ENCODE measurements at regions not wholly inside any gene's neighbourhood (a gene's known extent, or its start where the extent isn't known, plus 50 kb on each side); places are given as distances from the start of the nearest gene placed in this dataset.

DNA sequence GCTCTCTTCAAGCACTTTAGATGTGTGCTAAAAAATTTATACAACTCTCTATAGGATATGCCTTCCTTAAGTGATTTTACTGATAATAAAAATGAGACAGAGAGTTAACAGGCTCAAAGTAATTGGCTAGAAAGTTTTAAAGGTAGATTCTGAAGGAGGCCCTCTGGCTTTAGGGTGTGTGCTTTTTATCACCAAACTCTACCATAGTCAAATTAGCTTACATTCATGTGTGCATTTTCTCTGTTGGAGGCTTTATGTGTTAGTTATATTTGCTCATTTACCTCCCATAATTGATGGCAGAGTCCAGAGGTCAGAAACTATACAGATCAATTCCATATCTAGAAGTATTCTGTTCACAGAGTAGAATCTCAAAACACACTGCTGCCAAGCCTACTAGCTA is 317.5 kb downstream of the JRKL start:
- H3K9me2 ChIP-seq (replicated peaks; ENCODE audit: low read length) = no peaks in the 10 kb centered on the region
- ATAC-seq (no peak), DNase-seq (no peak)
- no peaks in the 10 kb centered on the region for H3F3A ChIP-seq (ENCODE audit: low read length, unreplicated experiment)
- no peak overlapping the region for H3K4me3 ChIP-seq (ENCODE audit: low read length)
- ChIA-PET POLR2A (ENCODE audit: unreplicated experiment) (no interaction called here), CTCF (no interaction called here)
- no peak overlapping the region for H3K4me2 ChIP-seq (ENCODE audit: low read length)
- no peak overlapping the region for H3K9ac ChIP-seq (ENCODE audit: low read length)
- TF ChIP-seq EZH2 (IDR thresholded peaks at IDR 0.05; ENCODE audit: low read length, unreplicated experiment) (no peak), EZH2phosphoT487 (IDR thresholded peaks at IDR 0.05; ENCODE audit: borderline replicate concordance, low read length) (no peak)
- TF ChIP-seq, protein P1, sequence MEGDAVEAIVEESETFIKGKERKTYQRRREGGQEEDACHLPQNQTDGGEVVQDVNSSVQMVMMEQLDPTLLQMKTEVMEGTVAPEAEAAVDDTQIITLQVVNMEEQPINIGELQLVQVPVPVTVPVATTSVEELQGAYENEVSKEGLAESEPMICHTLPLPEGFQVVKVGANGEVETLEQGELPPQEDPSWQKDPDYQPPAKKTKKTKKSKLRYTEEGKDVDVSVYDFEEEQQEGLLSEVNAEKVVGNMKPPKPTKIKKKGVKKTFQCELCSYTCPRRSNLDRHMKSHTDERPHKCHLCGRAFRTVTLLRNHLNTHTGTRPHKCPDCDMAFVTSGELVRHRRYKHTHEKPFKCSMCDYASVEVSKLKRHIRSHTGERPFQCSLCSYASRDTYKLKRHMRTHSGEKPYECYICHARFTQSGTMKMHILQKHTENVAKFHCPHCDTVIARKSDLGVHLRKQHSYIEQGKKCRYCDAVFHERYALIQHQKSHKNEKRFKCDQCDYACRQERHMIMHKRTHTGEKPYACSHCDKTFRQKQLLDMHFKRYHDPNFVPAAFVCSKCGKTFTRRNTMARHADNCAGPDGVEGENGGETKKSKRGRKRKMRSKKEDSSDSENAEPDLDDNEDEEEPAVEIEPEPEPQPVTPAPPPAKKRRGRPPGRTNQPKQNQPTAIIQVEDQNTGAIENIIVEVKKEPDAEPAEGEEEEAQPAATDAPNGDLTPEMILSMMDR (conservative IDR thresholded peaks at IDR 0.05; ENCODE audit: low read depth, low read length) = no peak
- H2AFZ ChIP-seq (ENCODE audit: low read length) = no peak overlapping the region
- intact Hi-C loops (cut with micrococcal nuclease) = loop anchor here (10.0 kb wide), 1 partner anchor 242 kb away; no protein-coding TSS in a partner anchor
- no peak overlapping the region for H3K27ac ChIP-seq (ENCODE audit: low read length)
- no peaks in the 10 kb centered on the region for H3K36me3 ChIP-seq (ENCODE audit: low read depth, low read length)
- no TSS peak for BruUV-seq (replicated peaks)
- no peaks in the 10 kb centered on the region for H4K20me1 ChIP-seq (ENCODE audit: low read length)
- H3K4me1 ChIP-seq (ENCODE audit: insufficient read depth, low read length) = no peaks in the 10 kb centered on the region
- H3K9me3 ChIP-seq (ENCODE audit: low read length) = no peaks in the 10 kb centered on the region
- no peaks in the 10 kb centered on the region for H3K79me2 ChIP-seq (ENCODE audit: low read length)
- H3K27me3 ChIP-seq (ENCODE audit: low read length) = peaks cover 36% of the 10 kb centered on the region; the same call in 1 of the 2 replicates

DNA sequence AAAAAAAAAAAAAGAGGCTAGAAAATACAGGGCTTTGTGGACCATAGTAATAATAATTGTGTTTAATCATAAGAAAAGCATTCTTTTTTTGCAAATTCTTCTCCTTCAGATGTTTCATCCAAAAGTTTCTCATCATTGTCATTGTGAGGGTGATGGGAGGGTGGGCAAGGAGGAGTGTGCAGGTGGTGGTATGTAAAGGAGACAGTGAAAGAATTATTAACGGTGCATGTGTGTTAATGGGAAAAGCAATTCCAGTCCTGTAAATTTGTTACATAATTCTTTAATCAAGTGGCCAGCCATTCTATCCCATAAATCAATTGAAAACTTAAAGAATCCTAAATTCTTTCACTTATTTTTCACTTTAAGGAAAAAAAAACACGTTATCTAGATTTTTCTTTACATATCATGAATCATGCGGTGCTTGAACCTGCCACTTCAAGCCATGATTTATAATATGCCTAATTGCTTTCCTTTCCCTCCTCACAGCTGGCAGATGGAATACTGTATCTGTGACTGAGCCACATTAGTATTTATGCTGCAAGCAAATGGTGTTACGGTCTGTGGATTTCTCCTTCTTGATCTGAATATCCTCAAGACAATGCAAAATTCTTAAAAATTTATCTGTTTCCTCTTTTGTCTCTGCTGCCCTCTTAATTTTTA is 318.5 kb downstream of the JRKL start:
- POLR2A ChIA-PET (ENCODE audit: unreplicated experiment) = no interaction called here
- H3K4me2 ChIP-seq (ENCODE audit: low read length) = no peak overlapping the region
- H3K27ac ChIP-seq (ENCODE audit: low read length) = no peak overlapping the region
- no peaks in the 10 kb centered on the region for H3F3A ChIP-seq (ENCODE audit: low read length, unreplicated experiment)
- no peaks in the 10 kb centered on the region for H3K4me1 ChIP-seq (ENCODE audit: insufficient read depth, low read length)
- no peak overlapping the region for H3K4me3 ChIP-seq (ENCODE audit: low read length)
- no TSS peak for BruUV-seq (replicated peaks)
- peaks cover 36% of the 10 kb centered on the region; the same call in 1 of the 2 replicates for H3K27me3 ChIP-seq (ENCODE audit: low read length)
- H3K79me2 ChIP-seq (ENCODE audit: low read length) = no peaks in the 10 kb centered on the region
- H3K36me3 ChIP-seq (ENCODE audit: low read depth, low read length) = no peaks in the 10 kb centered on the region
- CTCF ChIA-PET = no interaction called here
- no peaks in the 10 kb centered on the region for H3K9me3 ChIP-seq (ENCODE audit: low read length)
- no peak overlapping the region for H2AFZ ChIP-seq (ENCODE audit: low read length)
- ATAC-seq = no peak
- TF ChIP-seq EZH2phosphoT487 (IDR thresholded peaks at IDR 0.05; ENCODE audit: borderline replicate concordance, low read length) = no peak
- TF ChIP-seq EZH2 (IDR thresholded peaks at IDR 0.05; ENCODE audit: low read length, unreplicated experiment) = no peak
- TF ChIP-seq, protein P1 (conservative IDR thresholded peaks at IDR 0.05; ENCODE audit: low read depth, low read length) = no peak
- intact Hi-C loops (cut with micrococcal nuclease) = loop anchor here (10.0 kb wide), 1 partner anchor 244 kb away; no protein-coding TSS in a partner anchor
- H4K20me1 ChIP-seq (ENCODE audit: low read length) = no peaks in the 10 kb centered on the region
- no peaks in the 10 kb centered on the region for H3K9me2 ChIP-seq (replicated peaks; ENCODE audit: low read length)
- DNase-seq = no peak
- no peak overlapping the region for H3K9ac ChIP-seq (ENCODE audit: low read length)

DNA sequence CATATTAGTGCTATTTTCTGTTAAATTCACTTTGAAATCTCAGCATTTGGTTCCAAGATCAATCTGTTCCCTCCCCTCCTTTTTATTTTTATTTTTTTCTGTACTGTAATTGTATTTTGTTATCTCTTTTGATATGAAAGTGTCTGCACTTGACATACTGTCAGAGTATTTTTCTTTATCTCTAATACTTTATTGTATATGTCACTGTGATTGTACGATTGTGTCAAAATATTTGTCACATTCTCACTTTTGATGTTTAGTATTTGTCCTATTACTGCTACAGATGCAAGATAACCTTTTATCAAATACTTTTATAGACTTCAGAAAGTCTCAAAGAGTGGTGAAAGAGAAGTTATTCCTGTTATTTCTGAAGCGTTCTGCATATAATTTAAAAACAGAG is 323.5 kb downstream of the JRKL start:
- no peak overlapping the region for H3K27ac ChIP-seq (ENCODE audit: low read length)
- H4K20me1 ChIP-seq (ENCODE audit: low read length) = no peaks in the 10 kb centered on the region
- no peak for DNase-seq
- no peaks in the 10 kb centered on the region for H3F3A ChIP-seq (ENCODE audit: low read length, unreplicated experiment)
- no peak overlapping the region for H2AFZ ChIP-seq (ENCODE audit: low read length)
- no peaks in the 10 kb centered on the region for H3K36me3 ChIP-seq (ENCODE audit: low read depth, low read length)
- ChIA-PET CTCF (no interaction called here), POLR2A (ENCODE audit: unreplicated experiment) (no interaction called here)
- intact Hi-C loops (cut with micrococcal nuclease) = no loop called here
- ATAC-seq = no peak
- H3K79me2 ChIP-seq (ENCODE audit: low read length) = no peaks in the 10 kb centered on the region
- H3K4me3 ChIP-seq (ENCODE audit: low read length) = no peak overlapping the region
- H3K27me3 ChIP-seq (ENCODE audit: low read length) = peaks cover 42% of the 10 kb centered on the region
- BruUV-seq (replicated peaks) = no TSS peak
- no peak overlapping the region for H3K4me2 ChIP-seq (ENCODE audit: low read length)
- TF ChIP-seq, protein P1 (conservative IDR thresholded peaks at IDR 0.05; ENCODE audit: low read depth, low read length) = no peak
- no peak for TF ChIP-seq EZH2phosphoT487 (IDR thresholded peaks at IDR 0.05; ENCODE audit: borderline replicate concordance, low read length)
- no peak for TF ChIP-seq EZH2 (IDR thresholded peaks at IDR 0.05; ENCODE audit: low read length, unreplicated experiment)
- H3K9me2 ChIP-seq (replicated peaks; ENCODE audit: low read length) = no peaks in the 10 kb centered on the region
- no peaks in the 10 kb centered on the region for H3K9me3 ChIP-seq (ENCODE audit: low read length)
- H3K4me1 ChIP-seq (ENCODE audit: insufficient read depth, low read length) = no peaks in the 10 kb centered on the region
- H3K9ac ChIP-seq (ENCODE audit: low read length) = no peak overlapping the region
